ENCODE measurements at regions not wholly inside any gene's neighbourhood (a gene's known extent, or its start where the extent isn't known, plus 50 kb on each side); places are given as distances from the start of the nearest gene placed in this dataset.
A peak's percentile ranks its signal among the peaks of the same experiment; 100 is the strongest.

GRCh38 chr7:13748998-13749397 lies 240.5 kb downstream of the ETV1 start:
- TF ChIP-seq CTCF (conservative IDR thresholded peaks at IDR 0.05; ENCODE audit: low read depth, low read length) (no peak), EZH2 (IDR thresholded peaks at IDR 0.05; ENCODE audit: borderline replicate concordance, low read depth, low read length, poor library complexity, severe bottlenecking) (no peak)
- ChIA-PET CTCF (no interaction called here), POLR2A (ENCODE audit: low non-redundant PET) (no interaction called here)
- Histone ChIP-seq H3K36me3 (ENCODE audit: insufficient read depth, low read length, poor library complexity, severe bottlenecking) (no peaks in the 10 kb centered on the region), H3K27ac (ENCODE audit: low read depth, low read length, poor library complexity, severe bottlenecking) (no peak overlapping the region), H3K4me3 (ENCODE audit: low read depth, low read length, poor library complexity, severe bottlenecking) (no peak overlapping the region), H3K4me1 (ENCODE audit: insufficient read depth, low read length, poor library complexity, severe bottlenecking) (no peaks in the 10 kb centered on the region), H3K27me3 (replicated peaks; ENCODE audit: insufficient read depth, low read depth, low read length, poor library complexity) (no peaks in the 10 kb centered on the region), H3K9me3 (ENCODE audit: low read depth, low read length, poor library complexity, severe bottlenecking) (no peaks in the 10 kb centered on the region)
- DNase-seq (ENCODE audit: low spot score): peak; percentile 55
- intact Hi-C loops (cut with micrococcal nuclease; ENCODE audit: unreplicated experiment): loop anchor here (10.0 kb wide), 1 partner anchor 236 kb away; the partner anchor contains the start of gene ETV1
- BruUV-seq (replicated peaks): no TSS peak

- Histone ChIP-seq H3K4me1 (ENCODE audit: insufficient read depth, low read length, poor library complexity, severe bottlenecking) (no peaks in the 10 kb centered on the region), H3K27me3 (replicated peaks; ENCODE audit: insufficient read depth, low read depth, low read length, poor library complexity) (no peaks in the 10 kb centered on the region), H3K9me3 (ENCODE audit: low read depth, low read length, poor library complexity, severe bottlenecking) (no peaks in the 10 kb centered on the region), H3K4me3 (ENCODE audit: low read depth, low read length, poor library complexity, severe bottlenecking) (no peak overlapping the region), H3K27ac (ENCODE audit: low read depth, low read length, poor library complexity, severe bottlenecking) (no peak overlapping the region), H3K36me3 (ENCODE audit: insufficient read depth, low read length, poor library complexity, severe bottlenecking) (no peaks in the 10 kb centered on the region)
- BruUV-seq (replicated peaks): no TSS peak
- ChIA-PET POLR2A (ENCODE audit: low non-redundant PET) (no interaction called here), CTCF (no interaction called here)
- no peak for TF ChIP-seq EZH2 (IDR thresholded peaks at IDR 0.05; ENCODE audit: borderline replicate concordance, low read depth, low read length, poor library complexity, severe bottlenecking)
- TF ChIP-seq CTCF (conservative IDR thresholded peaks at IDR 0.05; ENCODE audit: low read depth, low read length): no peak
- no peak for DNase-seq (ENCODE audit: low spot score)
- intact Hi-C loops (cut with micrococcal nuclease; ENCODE audit: unreplicated experiment): loop anchor here (10.0 kb wide), 1 partner anchor 235 kb away; the partner anchor contains the start of gene ETV1
Measured at GRCh38 chr7:13749636-13750035, 239.8 kb downstream of the ETV1 start.

GRCh38 chr7:13751766-13752165 lies 237.7 kb downstream of the ETV1 start:
- Histone ChIP-seq H3K36me3 (ENCODE audit: insufficient read depth, low read length, poor library complexity, severe bottlenecking) (no peaks in the 10 kb centered on the region), H3K27ac (ENCODE audit: low read depth, low read length, poor library complexity, severe bottlenecking) (no peak overlapping the region), H3K27me3 (replicated peaks; ENCODE audit: insufficient read depth, low read depth, low read length, poor library complexity) (no peaks in the 10 kb centered on the region), H3K4me3 (ENCODE audit: low read depth, low read length, poor library complexity, severe bottlenecking) (no peak overlapping the region), H3K9me3 (ENCODE audit: low read depth, low read length, poor library complexity, severe bottlenecking) (no peaks in the 10 kb centered on the region), H3K4me1 (ENCODE audit: insufficient read depth, low read length, poor library complexity, severe bottlenecking) (no peaks in the 10 kb centered on the region)
- CTCF ChIA-PET: no interaction called here
- POLR2A ChIA-PET (ENCODE audit: low non-redundant PET): interaction anchor here (0.7 kb wide), 1 partner anchor 1050 kb away, joined by 3 read pairs; no protein-coding TSS in a partner anchor
- TF ChIP-seq EZH2 (IDR thresholded peaks at IDR 0.05; ENCODE audit: borderline replicate concordance, low read depth, low read length, poor library complexity, severe bottlenecking) (no peak), CTCF (conservative IDR thresholded peaks at IDR 0.05; ENCODE audit: low read depth, low read length) (no peak)
- no TSS peak for BruUV-seq (replicated peaks)
- intact Hi-C loops (cut with micrococcal nuclease; ENCODE audit: unreplicated experiment): no loop called here
- no peak for DNase-seq (ENCODE audit: low spot score)
